Stomach (tissue), 8 donors: ENCODE measurements at regions not wholly inside any gene's neighbourhood (a gene's known extent, or its start where the extent isn't known, plus 50 kb on each side); places are given as distances from the start of the nearest gene placed in this dataset.

ENCODE experiments used
- DNase-seq, 2 donors: peaks; one replicate each; pipeline versions ENCODE4 v3.0.0 to v3.0.0-alpha.2; 2013 to 2019
- H3K27ac ChIP-seq, 5 donors: fragments of 200-600 bp in 4 of 5; sonication (generic) in 4 of 5; one replicate each; pipeline ENCODE4 v1.5.1; 2013 to 2019; ENCODE audit warnings: mild to moderate bottlenecking in 1 of 5, moderate library complexity in 1 of 5
- H3K27me3 ChIP-seq, 3 donors: fragments of 200-600 bp; sonication (generic); one replicate each; pipeline ENCODE4 v1.5.1; 2017 to 2019; ENCODE audit warnings: mixed run types in 1 of 3
- H3K36me3 ChIP-seq, 4 donors: fragments of 200-600 bp; sonication (generic); 1 replicate in 3 of 4; 2 replicates in 1 of 4; pipeline ENCODE4 v1.5.1; 2016 to 2019
- H3K4me1 ChIP-seq, 4 donors: fragments of 200-600 bp; sonication (generic); one replicate each; pipeline ENCODE4 v1.5.1; 2016 to 2019
- H3K4me3 ChIP-seq, 4 donors: fragments of 200-600 bp; sonication (generic) in 3 of 4; one replicate each; pipeline ENCODE4 v1.5.1; 2016 to 2019; ENCODE audit warnings: mild to moderate bottlenecking in 1 of 4
- H3K9me3 ChIP-seq, 4 donors: fragments of 200-600 bp; sonication (generic); one replicate each; pipeline ENCODE4 v1.5.1; 2016 to 2019
- CTCF ChIP-seq, 7 experiments: fragments of 450-650 bp in 4 of 7; fragments of 200-600 bp in 3 of 7; sonication (generic) in 3 of 7; IDR thresholded peaks; one replicate each; pipeline ENCODE4 v1.5.1; 2016 to 2019; ENCODE audit warnings: antibody characterized with exemption in 7 of 7, control low read depth in 2 of 7, mild to moderate bottlenecking in 1 of 7
- EP300 ChIP-seq: sonication (generic); formaldehyde crosslinking; IDR thresholded peaks from one replicate; pipeline ENCODE4 v1.6.1; 2017; ENCODE audit warnings: antibody characterized with exemption
- POLR2A ChIP-seq, 4 donors: fragments of 450-650 bp; IDR thresholded peaks; one replicate each; pipeline ENCODE4 v1.6.1; 2016; ENCODE audit warnings: antibody characterized with exemption in 4 of 4, control low read depth in 2 of 4, mild to moderate bottlenecking in 1 of 4, moderate library complexity in 1 of 4
- POLR2AphosphoS5 ChIP-seq, 3 donors: sonication (generic); formaldehyde crosslinking; IDR thresholded peaks; one replicate each; pipeline ENCODE4 v1.6.1; 2016; ENCODE audit warnings: antibody characterized with exemption in 3 of 3
- WGBS, 5 donors: extraction: QIAGEN DNeasy Blood & Tissue Kit in 3 of 5; methylation state at CpG; one replicate each; pipeline versions ENCODE4 v1.1.5 to v1.1.7; 2013 to 2018; 5-methylcytosine and 5-hydroxymethylcytosine counted together
- intact Hi-C: fragments of 100-400 bp; cut with DNase I; formaldehyde crosslinking; loops from one replicate; pipeline ENCODE4 v1.15.1; 2023; ENCODE audit warnings: low total_unique reads
- donor health status: healthy with polysubstance abuse.
- donor health status: Bipolar disorder and iron deficiency.
- donor health status: healthy.

GRCh38 chr6:47149554-47149953 lies 107.4 kb upstream of the ADGRF1 start:
- no peaks in the 10 kb centered on the region for H3K27me3 ChIP-seq
- no peaks in the 10 kb centered on the region for H3K9me3 ChIP-seq
- H3K27ac ChIP-seq = no peak overlapping the region
- intact Hi-C loops = no loop called here
- no peak overlapping the region for H3K4me3 ChIP-seq
- WGBS, 5 donors = 47 to 69% (median 65%) methylated on average over 2 of the region's 2 CpGs
- no peaks in the 10 kb centered on the region for H3K36me3 ChIP-seq
- TF ChIP-seq POLR2A (IDR thresholded peaks at IDR 0.05) = no peak
- no peak for TF ChIP-seq POLR2AphosphoS5 (IDR thresholded peaks at IDR 0.05)
- TF ChIP-seq CTCF (IDR thresholded peaks at IDR 0.05) = no peak
- no peak for TF ChIP-seq EP300
- H3K4me1 ChIP-seq = peaks cover 15 to 33% (median 27%) of the 10 kb centered on the region in 4 donors
- no peak for DNase-seq

DNA sequence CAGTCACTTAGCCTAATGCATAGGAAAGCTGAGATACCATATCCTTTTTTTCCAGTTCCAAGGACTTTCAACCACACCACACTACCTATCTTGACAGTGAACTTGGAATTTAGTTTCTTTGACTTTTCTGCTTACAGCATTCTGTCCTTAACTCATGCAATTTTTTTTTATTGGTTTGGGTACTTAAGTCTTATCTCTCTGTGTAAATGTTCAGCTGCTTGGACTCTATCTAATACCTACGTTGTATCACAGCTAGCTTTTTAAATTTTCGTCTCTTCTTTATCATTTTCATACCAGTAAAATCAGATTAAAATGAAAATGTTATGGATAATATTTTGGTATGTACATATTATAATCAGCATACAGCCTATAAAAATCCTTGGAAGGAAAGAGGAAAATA lies 106.9 kb upstream of the ADGRF1 start:
- Histone ChIP-seq H3K27me3 (no peaks in the 10 kb centered on the region), H3K4me1 (peaks cover 15 to 33% (median 27%) of the 10 kb centered on the region in 4 donors), H3K36me3 (no peaks in the 10 kb centered on the region), H3K4me3 (no peak overlapping the region), H3K27ac (no peak overlapping the region), H3K9me3 (no peaks in the 10 kb centered on the region)
- DNase-seq = no peak
- 20 to 48% (median 45%) methylated on average over 2 of the region's 2 CpGs for WGBS, 5 donors
- no peak for TF ChIP-seq POLR2A (IDR thresholded peaks at IDR 0.05)
- TF ChIP-seq EP300 = no peak
- intact Hi-C loops = no loop called here

GRCh38 chr6:47147836-47148344 lies 105.8 kb upstream of the ADGRF1 start:
- intact Hi-C loops = no loop called here
- Histone ChIP-seq H3K27me3 (no peaks in the 10 kb centered on the region), H3K9me3 (no peaks in the 10 kb centered on the region), H3K36me3 (no peaks in the 10 kb centered on the region), H3K27ac (peak overlapping the region in 4 of 5 donors; percentile 53 to 76 (median 64)), H3K4me3 (no peak overlapping the region), H3K4me1 (peaks cover 15 to 33% (median 27%) of the 10 kb centered on the region in 4 donors)
- no peak for TF ChIP-seq POLR2A (IDR thresholded peaks at IDR 0.05)
- no peak for TF ChIP-seq CTCF (IDR thresholded peaks at IDR 0.05)
- no peak for TF ChIP-seq POLR2AphosphoS5 (IDR thresholded peaks at IDR 0.05)
- no peak for TF ChIP-seq EP300
- DNase-seq = no peak
- WGBS, 5 donors = 41 to 57% (median 52%) methylated on average over 6 of the region's 6 CpGs

DNA sequence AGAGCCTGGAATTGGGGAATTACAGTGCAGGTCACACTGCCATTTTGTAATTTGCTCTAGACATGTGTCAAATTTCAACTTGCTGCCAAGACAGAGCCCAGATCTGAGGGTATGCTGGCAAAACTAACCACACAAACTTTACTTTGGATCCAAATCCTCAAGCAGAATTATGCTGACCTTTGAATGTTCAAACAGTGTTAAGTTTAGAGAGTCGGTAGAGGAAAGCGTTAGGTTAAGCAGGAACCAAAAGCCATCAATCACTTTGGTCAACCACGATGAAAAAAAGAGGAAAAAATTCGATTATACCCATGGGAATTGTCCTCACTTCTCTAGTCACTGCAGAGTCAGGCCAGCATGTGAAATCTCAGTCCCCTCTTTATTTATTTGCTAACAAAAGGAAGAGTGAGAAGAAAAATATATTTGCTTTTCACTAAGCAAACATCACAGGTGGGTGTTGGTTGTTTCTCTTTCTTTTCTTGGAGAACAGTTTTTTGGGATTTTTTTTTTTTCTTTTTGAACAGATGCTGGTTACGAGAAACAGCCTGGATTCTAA lies 105.1 kb upstream of the ADGRF1 start:
- H3K9me3 ChIP-seq = no peaks in the 10 kb centered on the region
- no peaks in the 10 kb centered on the region for H3K36me3 ChIP-seq
- intact Hi-C loops = no loop called here
- no peak for DNase-seq
- peak overlapping the region in 4 of 5 donors; percentile 53 to 76 (median 65) for H3K27ac ChIP-seq
- TF ChIP-seq CTCF (IDR thresholded peaks at IDR 0.05) = no peak
- no peak for TF ChIP-seq EP300
- no peak for TF ChIP-seq POLR2AphosphoS5 (IDR thresholded peaks at IDR 0.05)
- no peak for TF ChIP-seq POLR2A (IDR thresholded peaks at IDR 0.05)
- H3K4me3 ChIP-seq = no peak overlapping the region
- WGBS, 5 donors = 11 to 22% (median 15%) methylated on average over 5 of the region's 5 CpGs
- H3K4me1 ChIP-seq = peaks cover 15 to 33% (median 27%) of the 10 kb centered on the region in 4 donors
- H3K27me3 ChIP-seq = no peaks in the 10 kb centered on the region
